Right renal pelvis (tissue), 4 donors: ENCODE measurements at regions not wholly inside any gene's neighbourhood (a gene's known extent, or its start where the extent isn't known, plus 50 kb on each side); places are given as distances from the start of the nearest gene placed in this dataset.
"Not testable (repeated sequence)": the region's sequence is repeated elsewhere in the genome, so short reads cannot be mapped to it uniquely, and the experiment has no call there.

Experiments used
- DNase-seq, 4 donors: peaks; one replicate each; pipeline ENCODE4 v3.0.0-alpha.2; 2013; ENCODE audit warnings: low read depth in 4 of 4, low spot score in 3 of 4, missing footprints in 1 of 4

DNA sequence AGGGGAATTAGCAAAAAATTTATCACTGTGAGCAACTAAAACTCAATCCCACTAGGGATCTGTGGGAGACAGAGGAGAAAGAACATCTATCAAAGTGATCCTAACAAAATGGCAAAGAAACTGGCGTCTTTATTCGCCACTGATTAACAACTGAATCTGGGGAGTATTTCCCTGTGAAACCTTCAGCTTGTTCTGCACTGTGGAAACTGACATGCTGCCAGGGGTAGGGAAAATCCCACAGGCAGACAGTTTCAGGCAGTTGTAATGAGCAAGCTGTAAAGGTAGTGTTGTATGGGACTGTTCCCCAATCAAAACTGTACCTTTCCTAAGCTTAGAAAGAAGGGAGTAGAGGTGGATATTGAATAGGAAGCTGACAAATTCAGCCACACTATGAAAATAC lies 611.7 kb downstream of the VGLL3 start:
- peak in 1 of 4 donors; percentile 3 for DNase-seq

DNA sequence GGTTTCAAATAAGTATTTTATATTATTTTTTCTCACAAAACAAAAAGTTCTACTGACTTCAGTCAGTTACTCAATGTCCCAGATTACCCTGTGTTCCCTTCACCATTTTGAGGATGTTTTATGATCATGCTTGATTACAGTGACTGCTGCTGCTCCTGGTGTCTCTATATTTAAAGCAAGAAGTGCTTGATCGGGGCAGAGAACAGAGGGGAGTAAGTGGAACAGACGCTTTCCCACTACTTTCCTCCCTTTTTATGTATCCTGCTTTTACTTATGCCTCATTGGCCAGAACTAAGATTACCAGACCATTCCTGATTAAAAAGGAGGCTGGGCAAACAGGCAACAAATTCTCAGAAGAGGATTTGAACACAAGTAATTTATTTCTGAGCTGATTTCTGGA lies 612.1 kb downstream of the VGLL3 start:
- no peak for DNase-seq

DNA sequence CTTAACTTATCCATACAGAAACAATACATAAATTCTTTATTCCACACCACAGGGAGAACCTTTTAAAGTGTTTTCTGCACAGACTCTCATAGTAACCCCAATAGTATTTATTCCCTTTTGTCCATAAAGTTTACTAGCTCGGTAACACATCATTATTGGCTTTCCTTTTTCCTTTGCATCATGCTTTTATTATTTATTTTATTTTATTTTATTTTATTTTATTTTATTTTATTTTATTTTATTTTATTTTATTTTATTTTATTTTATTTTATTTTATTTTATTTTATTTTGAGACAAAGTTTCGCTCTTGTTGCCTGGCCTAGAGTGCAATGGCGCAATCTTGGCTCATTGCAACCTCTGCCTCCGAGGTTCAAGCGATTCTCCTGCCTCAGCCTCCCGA lies 655.4 kb downstream of the VGLL3 start:
- not testable (repeated sequence) for DNase-seq

DNA sequence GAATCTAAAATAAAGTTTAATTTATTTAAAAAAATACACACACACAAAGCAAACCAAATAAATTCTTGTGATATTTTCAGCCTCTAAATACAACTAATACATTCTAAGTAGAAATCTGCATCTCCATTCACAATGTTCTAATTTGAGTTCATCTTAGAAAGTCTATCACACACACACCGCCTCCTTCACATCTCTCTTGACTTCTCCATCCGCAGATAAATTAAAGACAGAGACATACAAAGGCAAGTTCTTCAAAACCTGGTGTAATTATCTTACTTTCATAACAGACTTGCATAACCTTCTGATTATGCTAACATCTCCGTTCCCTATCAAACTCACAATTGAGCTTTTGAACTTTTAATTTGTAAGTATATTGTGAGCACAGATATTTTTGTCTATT lies 657.3 kb downstream of the VGLL3 start:
- DNase-seq, result no peak

DNA sequence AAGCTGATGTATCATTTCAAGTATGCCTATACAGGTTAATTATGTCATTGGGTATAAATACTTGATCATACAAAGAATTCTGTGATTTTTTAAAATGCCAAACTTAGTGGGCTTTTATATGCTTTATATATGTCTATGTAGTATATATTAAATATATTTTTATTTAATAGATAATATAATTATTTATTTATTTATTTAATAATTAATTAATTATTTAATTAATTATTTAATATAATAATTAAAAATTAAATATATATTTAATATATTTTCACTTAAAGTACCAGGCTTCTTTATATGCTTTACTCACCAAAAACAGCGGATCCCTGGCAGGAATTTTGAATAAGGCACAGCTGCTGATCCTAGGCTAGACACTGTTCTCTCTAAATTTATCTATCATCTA lies 687.0 kb downstream of the VGLL3 start:
- DNase-seq, result no peak

DNA sequence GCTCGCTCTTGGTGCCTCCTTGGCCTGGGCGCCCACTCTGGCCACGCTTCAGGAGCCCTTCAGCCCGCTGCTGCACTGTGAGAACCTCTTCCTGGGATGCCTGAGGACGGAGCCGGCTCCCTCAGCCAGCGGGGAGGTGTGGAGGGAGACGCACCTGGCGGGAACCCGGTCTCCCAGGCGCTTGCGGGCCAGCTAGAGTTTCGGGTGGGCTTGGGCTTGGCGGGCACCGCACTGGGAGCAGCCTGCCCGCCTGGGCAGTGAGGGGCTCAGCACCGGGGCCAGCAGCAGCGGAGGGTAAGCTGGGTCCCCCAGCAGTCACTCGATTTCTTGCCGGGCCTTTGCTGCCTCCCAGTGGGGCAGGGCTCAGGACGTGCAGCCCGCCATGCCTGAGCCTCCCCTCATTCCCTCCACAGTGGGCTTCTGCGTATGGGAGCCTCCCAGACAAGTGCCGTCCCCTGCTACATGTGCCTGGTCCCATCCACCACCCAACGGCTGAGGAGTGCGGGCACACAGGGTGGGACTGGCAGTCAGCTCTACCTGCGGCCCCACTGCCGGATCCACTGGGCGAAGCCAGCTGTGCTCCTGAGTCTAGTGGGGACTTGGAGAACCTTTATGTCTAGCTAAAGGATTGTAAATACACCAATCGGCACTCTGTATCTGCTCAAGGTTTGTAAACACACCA lies 708.7 kb downstream of the VGLL3 start:
- no peak for DNase-seq

DNA sequence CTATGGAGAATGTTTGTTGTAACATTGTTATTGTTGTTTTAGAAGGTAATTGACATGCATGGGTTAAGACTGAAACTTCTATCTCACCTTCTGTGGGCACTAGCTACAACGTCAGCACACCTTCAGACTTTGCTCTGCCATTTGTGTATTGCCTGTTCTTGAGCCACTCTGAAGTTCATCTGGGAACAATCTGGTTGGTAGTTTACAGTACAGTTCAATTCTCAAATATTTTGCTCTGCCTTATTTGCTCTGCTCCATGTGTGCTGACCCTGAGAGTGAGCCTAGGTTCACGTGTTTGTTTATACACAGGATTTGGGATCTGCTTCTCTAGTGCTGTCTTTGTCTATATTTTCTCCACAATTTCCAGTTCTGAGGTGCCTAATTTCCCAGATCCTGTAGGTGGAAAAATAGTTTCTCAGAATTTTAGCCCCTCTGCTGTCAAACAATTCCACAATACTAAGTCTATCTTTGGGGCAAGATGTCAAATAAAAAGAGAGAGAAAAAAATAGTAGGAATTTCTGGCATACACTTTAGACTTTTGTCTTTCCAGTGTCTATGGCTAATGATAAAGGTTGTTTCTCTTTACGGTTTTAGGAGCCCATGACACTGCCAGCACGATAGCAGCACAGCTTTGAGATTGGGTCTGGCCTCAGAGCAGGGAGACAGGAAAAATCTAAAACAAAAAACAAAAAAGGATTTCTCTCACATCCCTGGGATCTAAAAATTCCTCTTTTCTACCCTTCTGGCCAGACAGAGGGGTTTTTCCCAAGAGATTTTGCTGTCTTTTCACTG lies 721.4 kb downstream of the VGLL3 start:
- no peak for DNase-seq

DNA sequence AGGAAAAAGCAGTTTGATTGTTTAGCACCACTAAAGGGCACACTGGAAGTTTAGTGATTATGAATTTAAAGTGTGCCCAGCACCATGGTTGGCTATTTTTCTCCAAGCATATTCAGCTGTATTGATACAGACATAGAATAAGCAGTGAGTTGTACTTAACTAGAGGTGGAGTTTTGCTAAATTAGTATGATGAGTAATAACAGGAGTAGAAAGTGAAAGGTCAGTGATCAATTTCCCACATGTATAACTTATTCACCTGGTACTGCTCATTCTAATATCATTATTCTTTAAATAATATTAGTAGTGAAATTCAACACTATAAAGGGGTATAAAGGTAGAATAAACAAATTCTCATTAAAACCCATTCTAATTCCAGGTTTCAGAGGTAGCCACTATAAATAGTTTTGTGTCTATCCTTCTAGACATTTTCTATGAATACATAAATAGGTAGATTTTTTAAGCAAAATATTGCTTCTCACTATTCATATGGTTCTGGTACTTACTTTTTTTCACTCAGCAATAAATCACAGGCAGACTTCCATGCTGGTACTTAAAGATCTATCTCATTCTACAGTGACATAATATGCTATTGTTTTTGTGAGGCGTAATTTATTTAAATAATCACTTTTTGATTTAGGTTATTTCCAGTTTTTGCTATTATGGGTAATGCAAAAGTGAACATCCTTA lies 732.9 kb downstream of the VGLL3 start:
- DNase-seq, result no peak

DNA sequence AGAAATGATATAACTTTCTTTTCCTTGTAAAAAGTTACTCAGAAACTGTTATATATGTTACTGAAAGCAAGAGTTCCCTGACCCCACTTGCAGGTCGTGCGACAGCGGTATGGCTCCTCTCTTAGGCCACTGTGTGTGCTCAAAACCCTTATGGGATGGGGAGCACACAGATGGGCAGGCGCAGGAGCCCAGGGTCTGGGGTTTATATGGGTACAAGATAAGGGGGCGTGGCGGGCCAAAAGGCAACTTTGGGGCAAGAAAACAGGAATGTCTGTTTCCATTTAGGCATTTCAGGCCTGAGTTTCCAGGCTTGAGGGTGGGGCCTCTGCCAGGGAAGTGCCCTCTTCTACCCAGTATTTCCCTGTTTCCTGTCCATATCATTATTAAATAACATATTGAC lies 736.5 kb downstream of the VGLL3 start:
- no peak for DNase-seq

DNA sequence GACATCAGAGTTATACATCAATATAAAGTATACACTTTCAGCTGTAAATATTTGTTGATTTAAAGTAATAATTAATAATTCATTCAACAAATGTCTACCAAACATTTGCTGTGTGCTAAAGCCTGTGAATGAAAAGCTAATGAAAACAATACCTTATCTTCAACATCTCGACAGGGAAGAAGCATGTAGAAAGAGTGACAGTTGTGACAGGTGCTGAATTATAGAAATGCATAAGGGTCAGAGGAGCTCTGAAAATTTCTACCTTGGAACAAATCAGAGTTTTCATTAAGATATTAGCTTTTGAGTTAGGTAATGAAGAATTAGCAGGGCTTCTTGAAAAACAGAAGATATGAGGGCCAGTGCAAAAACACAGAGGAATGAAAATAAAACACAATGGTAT lies 739.2 kb downstream of the VGLL3 start:
- no peak for DNase-seq

DNA sequence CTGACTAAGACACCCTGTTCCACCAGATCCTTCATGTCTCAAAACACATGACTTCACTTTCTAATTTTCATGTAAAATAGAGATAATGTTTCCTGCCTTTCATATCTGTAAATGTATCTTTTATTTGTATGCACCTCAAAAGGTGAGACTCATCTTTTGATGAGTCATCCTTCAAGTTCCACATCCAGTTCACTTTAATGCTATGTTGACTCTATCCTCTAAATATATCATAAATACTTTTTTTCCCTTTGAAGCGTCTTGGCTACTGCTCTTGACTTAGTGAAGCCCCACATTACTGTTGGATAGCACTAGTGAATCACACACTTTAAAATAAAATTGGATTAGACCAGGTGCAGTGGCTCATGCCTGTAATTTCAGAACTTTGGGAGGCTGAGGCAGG lies 741.1 kb downstream of the VGLL3 start:
- no peak for DNase-seq

DNA sequence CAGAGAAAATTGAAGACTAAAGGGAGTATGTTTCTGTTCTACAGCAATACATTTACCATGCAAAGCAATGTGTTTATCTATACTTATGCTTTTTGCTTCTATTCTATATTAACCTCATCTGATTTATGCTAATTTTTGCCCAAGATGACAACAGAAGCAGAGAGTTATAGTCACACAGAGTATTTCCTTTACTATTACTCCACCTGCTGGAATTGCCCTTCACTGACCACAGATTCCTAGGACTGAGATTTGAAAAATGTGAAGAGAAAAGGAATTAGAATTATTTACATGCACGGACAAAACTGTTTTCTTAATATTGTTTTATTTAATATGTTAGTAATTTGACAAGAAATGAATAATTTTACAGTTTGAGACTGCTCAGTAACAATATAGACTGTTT lies 745.6 kb downstream of the VGLL3 start:
- DNase-seq, result peak in 1 of 4 donors; percentile 3

DNA sequence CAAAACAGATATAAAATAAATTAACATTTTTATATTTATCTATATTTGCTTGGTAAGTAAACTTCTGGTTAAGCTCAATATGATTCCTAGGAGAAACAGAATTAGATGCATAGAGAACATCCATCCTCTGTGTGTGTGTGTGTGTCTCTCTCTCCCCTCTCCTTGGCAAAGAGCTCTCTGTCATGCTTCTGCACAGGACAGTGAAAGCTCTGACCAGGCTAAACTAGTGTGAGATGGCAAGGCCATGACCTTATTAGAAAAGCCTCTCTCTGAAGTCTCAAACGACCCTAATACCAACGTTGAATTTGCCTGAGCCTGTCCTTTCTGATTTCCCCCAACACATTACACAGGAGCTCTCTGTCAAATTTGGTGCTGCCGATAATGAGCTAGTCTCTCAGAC lies 746.0 kb downstream of the VGLL3 start:
- DNase-seq, result no peak

DNA sequence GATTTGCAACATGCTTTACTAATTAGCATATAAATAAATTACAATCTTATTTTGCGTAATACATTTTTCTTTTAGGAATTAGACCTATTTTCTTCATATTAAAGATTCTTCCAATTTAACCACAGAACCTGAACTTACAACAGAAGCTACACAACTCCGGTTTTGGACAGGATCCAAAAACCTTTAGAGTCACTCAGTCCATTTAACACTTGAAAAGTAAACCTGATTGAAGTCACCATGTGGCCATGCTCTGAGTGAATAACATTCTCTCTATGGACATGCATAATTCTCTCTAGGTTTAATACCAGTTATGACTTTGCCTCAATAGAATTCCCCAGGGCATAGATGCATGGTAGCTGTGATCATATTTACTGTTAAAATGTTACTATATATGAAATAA lies 751.0 kb downstream of the VGLL3 start:
- DNase-seq, result peak in 1 of 4 donors; percentile 2

DNA sequence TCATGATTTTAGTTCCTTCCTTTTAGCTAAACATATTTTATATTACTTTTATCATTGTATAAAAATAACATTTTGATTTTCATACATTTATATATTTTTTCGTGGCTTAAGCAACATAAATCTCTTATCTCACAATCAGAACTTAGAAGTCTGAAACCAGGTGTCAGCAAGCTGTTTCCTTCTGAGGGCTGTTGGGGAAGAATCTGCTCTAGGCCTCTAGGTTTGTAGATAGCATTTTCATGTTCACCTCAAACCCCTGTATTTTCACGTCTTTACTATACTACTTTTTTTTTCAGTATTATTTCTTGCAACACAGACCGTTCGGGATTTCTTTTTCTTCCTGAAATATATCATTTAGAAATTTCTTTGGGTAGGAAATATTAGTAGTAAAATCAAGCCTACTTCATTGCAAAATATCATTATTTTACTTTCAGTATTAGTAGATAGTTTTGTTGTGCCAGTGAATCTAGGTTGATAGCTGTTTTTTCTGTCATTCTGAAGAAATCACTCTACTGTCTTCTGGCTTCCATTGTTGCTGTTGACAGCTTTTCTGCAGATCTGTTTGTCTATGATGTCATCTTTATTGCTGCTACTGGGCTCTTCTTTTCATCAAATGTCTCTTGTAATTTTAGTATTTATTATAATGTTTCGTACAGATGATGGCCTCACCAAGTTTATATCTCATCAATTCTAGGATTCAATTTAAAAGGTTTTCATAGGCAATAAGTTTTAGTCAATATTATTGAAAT lies 756.3 kb downstream of the VGLL3 start:
- no peak for DNase-seq

DNA sequence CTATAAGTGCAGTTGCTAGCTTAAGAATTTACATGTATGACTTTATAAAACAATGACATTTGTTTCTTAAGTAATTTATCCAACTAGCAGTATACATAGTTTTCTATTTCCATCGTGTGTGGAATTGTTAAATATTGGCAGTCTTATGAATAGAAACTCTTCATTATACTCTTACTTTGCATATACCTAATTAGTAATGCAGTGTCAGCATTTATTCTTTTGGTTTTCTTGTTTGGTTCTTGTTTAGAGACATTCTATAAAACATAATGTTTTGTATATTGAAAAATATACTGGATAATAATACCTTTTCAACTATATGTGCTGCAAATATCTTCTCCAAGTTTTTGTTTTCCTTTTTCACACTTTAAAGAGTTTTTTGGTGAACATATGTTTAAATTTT lies 760.2 kb downstream of the VGLL3 start:
- no peak for DNase-seq

DNA sequence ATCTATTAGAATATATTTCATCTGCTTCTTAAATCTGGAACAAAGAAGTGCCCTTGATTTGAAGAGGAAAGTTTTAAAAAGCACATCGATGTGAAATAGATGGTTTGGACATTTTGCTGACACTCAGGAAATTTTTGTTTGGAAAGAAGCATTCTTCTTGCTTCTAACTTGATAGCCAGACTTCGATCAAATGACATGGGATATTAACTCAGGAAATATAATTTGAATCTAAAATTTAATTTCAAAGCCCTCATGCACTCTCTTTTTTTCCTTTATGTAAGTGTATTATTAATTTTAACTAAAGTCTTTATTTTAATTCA lies 761.2 kb downstream of the VGLL3 start:
- no peak for DNase-seq

DNA sequence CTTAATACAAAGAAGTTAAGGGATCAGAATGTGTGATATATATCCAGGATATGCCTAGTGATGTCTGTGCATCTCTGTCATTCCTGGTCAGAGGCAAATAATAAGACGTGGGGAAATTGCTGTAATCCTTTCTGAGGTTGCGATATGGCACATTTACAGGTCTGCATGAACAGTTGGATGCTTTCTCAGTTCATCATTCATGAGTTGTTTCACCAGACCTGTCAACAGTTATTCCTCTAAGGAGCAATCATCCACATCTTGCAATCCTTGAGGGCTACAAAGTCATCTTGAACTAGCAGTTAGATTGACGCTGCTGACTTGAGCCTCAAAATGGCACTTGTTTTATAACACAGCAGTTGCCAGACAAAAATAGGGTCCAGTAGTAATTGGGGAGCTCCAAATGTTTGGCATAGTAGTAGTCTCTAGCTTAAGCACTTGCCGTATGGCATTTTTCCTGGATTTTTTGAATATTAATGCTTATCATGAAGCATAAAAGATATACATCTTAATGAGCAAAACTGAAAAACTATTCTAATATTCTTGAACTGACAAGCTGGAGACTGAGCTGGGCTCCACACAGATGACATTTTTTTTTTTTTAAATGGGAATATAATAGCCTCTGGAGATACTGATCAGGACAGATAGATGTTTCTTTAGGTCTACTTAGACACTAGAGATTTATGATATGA lies 761.7 kb downstream of the VGLL3 start:
- no peak for DNase-seq

DNA sequence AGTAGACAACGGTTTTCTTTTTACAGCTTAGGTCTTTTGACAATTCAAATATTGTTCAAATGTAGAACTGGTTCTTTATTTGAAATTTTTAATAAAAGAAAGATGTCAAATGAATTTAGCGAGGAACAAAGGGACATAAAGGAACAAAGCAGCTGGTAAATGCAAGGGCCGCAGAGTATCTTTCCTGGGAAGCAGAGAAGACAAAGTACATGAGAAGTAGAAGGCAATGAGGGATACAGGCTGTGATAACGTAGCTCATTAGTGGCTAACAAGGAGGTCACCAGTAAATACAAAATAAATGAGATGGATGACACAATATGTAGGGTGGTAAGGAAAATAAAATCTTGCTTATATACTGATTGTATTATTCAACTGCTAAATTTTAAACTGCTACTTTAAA lies 762.8 kb downstream of the VGLL3 start:
- no peak for DNase-seq

DNA sequence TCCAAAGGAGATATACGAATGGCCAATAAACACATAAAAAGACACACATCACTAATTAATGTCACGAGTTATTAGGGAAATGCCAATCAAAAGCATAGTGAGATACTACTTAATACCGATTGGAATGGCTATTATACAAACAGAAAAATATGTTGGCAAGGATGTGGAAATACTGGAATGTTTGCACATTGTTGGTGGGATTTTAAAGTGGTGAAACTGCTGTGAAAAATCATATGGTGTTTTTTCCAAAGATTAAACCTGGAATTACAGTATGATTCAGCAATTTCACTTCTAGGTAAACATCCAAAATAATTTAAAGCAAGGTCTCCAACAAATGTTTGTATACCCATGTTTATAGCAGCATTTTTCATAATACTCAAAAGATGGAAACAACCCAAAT lies 765.5 kb downstream of the VGLL3 start:
- DNase-seq, result no peak

DNA sequence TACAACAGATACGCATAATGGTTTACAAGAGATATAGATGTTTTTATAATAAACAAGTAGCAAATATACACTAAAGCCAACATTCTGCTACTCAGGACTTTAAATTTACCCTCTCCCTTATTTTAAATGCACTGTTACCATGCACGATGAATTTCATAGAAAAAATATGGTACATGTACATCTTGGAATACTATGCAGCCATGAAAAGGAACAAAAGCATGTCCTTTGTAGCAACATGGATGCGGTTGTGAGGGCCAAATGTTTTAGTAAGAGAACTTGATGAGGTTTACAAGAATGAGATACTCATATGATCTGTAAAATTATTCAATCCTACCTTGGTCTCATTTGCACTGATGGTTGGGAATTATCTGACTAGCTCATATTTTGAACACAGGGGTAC lies 769.3 kb downstream of the VGLL3 start:
- DNase-seq, result no peak
